HEK293 (cell line): ENCODE measurements at regions not wholly inside any gene's neighbourhood (a gene's known extent, or its start where the extent isn't known, plus 50 kb on each side); places are given as distances from the start of the nearest gene placed in this dataset.

Experiments used
- CTCF ChIP-seq: fragments of 450-650 bp; formaldehyde crosslinking; IDR thresholded peaks from 2 replicates; pipeline ENCODE4 v1.5.1; 2016; ENCODE audit warnings: missing biosample characterization, missing genetic modification characterization
- TCF7L2 ChIP-seq: IDR thresholded peaks from 2 replicates; pipeline ENCODE4 v1.6.1; 2011; ENCODE audit warnings: low read depth, mild to moderate bottlenecking, inconsistent platforms, low read length, moderate library complexity, borderline replicate concordance
- ZNF223 ChIP-seq: fragments of 450-650 bp; formaldehyde crosslinking; IDR thresholded peaks from 2 replicates; pipeline ENCODE4 v1.5.1; 2016; ENCODE audit warnings: missing biosample characterization, missing genetic modification characterization
- ZNF398 ChIP-seq: fragments of 450-650 bp; formaldehyde crosslinking; IDR thresholded peaks from 2 replicates; pipeline ENCODE4 v1.5.1; 2017; ENCODE audit warnings: missing biosample characterization, missing genetic modification characterization

- no peak for TF ChIP-seq CTCF
- TF ChIP-seq ZNF223: no peak
- no peak for TF ChIP-seq TCF7L2
- TF ChIP-seq ZNF398 (tag by site-specific recombination): no peak
Observed at GRCh38 chr5:82601077-82601476, 322.9 kb upstream of the RPS23 start.
